GM19467 (cell line): ENCODE measurements at regions not wholly inside any gene's neighbourhood (a gene's known extent, or its start where the extent isn't known, plus 50 kb on each side); places are given as distances from the start of the nearest gene placed in this dataset.
"Not testable (repeated sequence)": the region's sequence is repeated elsewhere in the genome, so short reads cannot be mapped to it uniquely, and the experiment has no call there.

Source experiments
- ATAC-seq: cut with Tn5 transposase; IDR thresholded peaks from one replicate; pipeline ENCODE4 v1.9.1; 2021; ENCODE audit warnings: mild to moderate bottlenecking, moderate library complexity; ENCODE audit not compliant: unreplicated experiment

GRCh38 chr5:163336074-163336473 is 101.3 kb upstream of the CCNG1 start:
- ATAC-seq, result not testable (repeated sequence)

GRCh38 chr5:163339148-163339547 is 98.2 kb upstream of the CCNG1 start:
- ATAC-seq, result no peak

- not testable (repeated sequence) for ATAC-seq
Measured at GRCh38 chr5:163340378-163340777, 97.0 kb upstream of the CCNG1 start.

- ATAC-seq, result no peak
Measured at GRCh38 chr5:163342306-163342705, 95.1 kb upstream of the CCNG1 start.

- no peak for ATAC-seq
Measured at GRCh38 chr5:163345216-163345615, 92.2 kb upstream of the CCNG1 start.

- ATAC-seq, result peak; percentile 67
Measured at GRCh38 chr5:163347671-163348070, 89.7 kb upstream of the CCNG1 start.

GRCh38 chr5:163350083-163350482 is 87.3 kb upstream of the CCNG1 start:
- no peak for ATAC-seq

- no peak for ATAC-seq
Measured at GRCh38 chr5:163352531-163352930, 84.9 kb upstream of the CCNG1 start.

- not testable (repeated sequence) for ATAC-seq
Measured at GRCh38 chr5:163355811-163356210, 81.6 kb upstream of the CCNG1 start.

- ATAC-seq, result no peak
Measured at GRCh38 chr5:163357636-163358035, 79.8 kb upstream of the CCNG1 start.

- ATAC-seq, result no peak
Measured at GRCh38 chr5:163360656-163361055, 76.7 kb upstream of the CCNG1 start.

GRCh38 chr5:163361450-163361849 is 75.9 kb upstream of the CCNG1 start:
- no peak for ATAC-seq

GRCh38 chr5:163362840-163363371 is 74.5 kb upstream of the CCNG1 start:
- no peak for ATAC-seq

- ATAC-seq, result no peak
Measured at GRCh38 chr5:163363389-163363788, 74.0 kb upstream of the CCNG1 start.

GRCh38 chr5:163366757-163367156 is 70.6 kb upstream of the CCNG1 start:
- no peak for ATAC-seq

GRCh38 chr5:163369776-163370385 is 67.5 kb upstream of the CCNG1 start:
- ATAC-seq, result no peak

GRCh38 chr5:163373436-163374084 is 63.8 kb upstream of the CCNG1 start:
- no peak for ATAC-seq

GRCh38 chr5:163377982-163378381 is 59.4 kb upstream of the CCNG1 start:
- ATAC-seq, result no peak

- ATAC-seq, result no peak
Measured at GRCh38 chr5:163379298-163380155, 57.9 kb upstream of the CCNG1 start.

- no peak for ATAC-seq
Measured at GRCh38 chr5:163381832-163382231, 55.6 kb upstream of the CCNG1 start.

GRCh38 chr5:163383754-163384153 is 53.6 kb upstream of the CCNG1 start:
- ATAC-seq, result no peak

- no peak for ATAC-seq
Measured at GRCh38 chr5:163384669-163385068, 52.7 kb upstream of the CCNG1 start.
